Karpas-422 (cell line): ENCODE measurements at regions not wholly inside any gene's neighbourhood (a gene's known extent, or its start where the extent isn't known, plus 50 kb on each side); places are given as distances from the start of the nearest gene placed in this dataset.
"Not testable (repeated sequence)": the region's sequence is repeated elsewhere in the genome, so short reads cannot be mapped to it uniquely, and the experiment has no call there.

Experiments used
- DNase-seq: peaks from one replicate; pipeline ENCODE4 v3.0.0-alpha.2; 2015
- H2AFZ ChIP-seq: fragments of 200-600 bp; sonication (generic); 2 replicates; pipeline ENCODE4 v1.6.1; 2014; ENCODE audit warnings: antibody characterized with exemption, low read length, mixed read lengths
- H3K27ac ChIP-seq: fragments of 200-600 bp; sonication (generic); 2 replicates; pipeline ENCODE4 v1.5.1; 2014; ENCODE audit warnings: mild to moderate bottlenecking, low read length, moderate library complexity
- H3K27me3 ChIP-seq: fragments of 200-600 bp; sonication (generic); 2 replicates; pipeline ENCODE4 v1.6.1; 2014; ENCODE audit warnings: low read length, mixed read lengths
- H3K36me3 ChIP-seq: fragments of 200-600 bp; sonication (generic); 2 replicates; pipeline ENCODE4 v1.6.1; 2014; ENCODE audit warnings: low read length, mixed read lengths; ENCODE audit not compliant: insufficient read depth
- H3K4me1 ChIP-seq: fragments of 200-600 bp; sonication (generic); 2 replicates; pipeline ENCODE4 v1.6.1; 2014; ENCODE audit warnings: mild to moderate bottlenecking, low read length, mixed read lengths
- H3K4me2 ChIP-seq: fragments of 200-600 bp; sonication (generic); 2 replicates; pipeline ENCODE4 v1.6.1; 2014; ENCODE audit warnings: low read length, low read depth, mild to moderate bottlenecking; ENCODE audit not compliant: poor library complexity, severe bottlenecking
- H3K4me3 ChIP-seq: fragments of 200-600 bp; sonication (generic); 2 replicates; pipeline ENCODE4 v1.5.1; 2014; ENCODE audit warnings: mild to moderate bottlenecking, antibody characterized with exemption, low read length, mixed read lengths
- H3K79me2 ChIP-seq: fragments of 200-600 bp; sonication (generic); 2 replicates; pipeline ENCODE4 v1.6.1; 2014; ENCODE audit warnings: mild to moderate bottlenecking, low read length, mixed read lengths
- H3K9ac ChIP-seq: fragments of 200-600 bp; sonication (generic); 2 replicates; pipeline ENCODE4 v1.6.0; 2014; ENCODE audit warnings: low read length
- H3K9me2 ChIP-seq: fragments of 200-600 bp; sonication (generic), shearing (Covaris generic); replicated peaks from 2 replicates; pipeline ENCODE4 v1.6.0; 2014; ENCODE audit warnings: mild to moderate bottlenecking, low read length, moderate library complexity; ENCODE audit not compliant: insufficient read depth
- H3K9me3 ChIP-seq: fragments of 300-700, 200-600 bp; sonication (generic); 2 replicates; pipeline ENCODE4 v1.6.1; 2014; ENCODE audit warnings: low read length, mixed read lengths
- H4K20me1 ChIP-seq: fragments of 200-600 bp; sonication (generic); 2 replicates; pipeline ENCODE4 v1.6.1; 2014; ENCODE audit warnings: mild to moderate bottlenecking, antibody characterized with exemption, low read length, low read depth; ENCODE audit not compliant: insufficient read depth

DNA sequence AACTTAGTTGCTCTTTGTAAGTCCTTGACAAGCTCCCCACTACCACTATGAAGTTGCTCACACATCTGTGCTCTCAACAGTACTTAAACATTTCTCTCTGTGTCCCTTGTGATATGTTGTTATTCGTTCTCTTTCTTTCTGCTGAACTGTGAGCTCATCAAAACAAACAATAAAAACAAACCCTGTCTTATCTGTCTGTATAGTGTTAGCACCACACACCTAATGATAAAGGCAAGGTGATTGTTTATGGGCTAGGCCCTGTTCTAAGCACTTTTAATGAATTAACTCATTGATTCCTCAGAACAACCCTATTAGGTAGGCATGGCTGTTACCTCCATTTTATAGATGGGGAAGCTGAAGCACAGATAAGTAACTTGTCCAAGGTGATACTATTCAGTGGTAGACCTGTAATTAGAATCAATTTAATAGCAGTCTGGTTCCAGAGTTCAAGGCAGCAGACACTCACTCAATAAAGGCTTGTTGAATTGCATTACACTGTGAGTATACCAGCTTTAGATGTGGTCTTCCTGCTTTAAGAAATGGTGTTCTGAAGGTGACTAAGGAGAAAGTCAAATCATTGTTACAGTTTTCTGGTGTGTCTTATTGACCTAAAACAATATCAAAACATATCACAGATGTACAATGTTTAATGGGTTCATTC, 153.6 kb upstream of the ELL2 start:
- H3K36me3 ChIP-seq, result no peaks in the 10 kb centered on the region
- no peak overlapping the region for H3K9ac ChIP-seq
- no peaks in the 10 kb centered on the region for H3K79me2 ChIP-seq
- peak; percentile 14 for DNase-seq
- H3K27me3 ChIP-seq, result no peaks in the 10 kb centered on the region
- H3K4me3 ChIP-seq, result no peak overlapping the region
- H2AFZ ChIP-seq, result no peak overlapping the region
- no peak overlapping the region for H3K4me2 ChIP-seq
- no peaks in the 10 kb centered on the region for H3K9me2 ChIP-seq
- H4K20me1 ChIP-seq, result no peaks in the 10 kb centered on the region
- H3K4me1 ChIP-seq, result no peaks in the 10 kb centered on the region
- no peak overlapping the region for H3K27ac ChIP-seq
- H3K9me3 ChIP-seq, result no peaks in the 10 kb centered on the region

DNA sequence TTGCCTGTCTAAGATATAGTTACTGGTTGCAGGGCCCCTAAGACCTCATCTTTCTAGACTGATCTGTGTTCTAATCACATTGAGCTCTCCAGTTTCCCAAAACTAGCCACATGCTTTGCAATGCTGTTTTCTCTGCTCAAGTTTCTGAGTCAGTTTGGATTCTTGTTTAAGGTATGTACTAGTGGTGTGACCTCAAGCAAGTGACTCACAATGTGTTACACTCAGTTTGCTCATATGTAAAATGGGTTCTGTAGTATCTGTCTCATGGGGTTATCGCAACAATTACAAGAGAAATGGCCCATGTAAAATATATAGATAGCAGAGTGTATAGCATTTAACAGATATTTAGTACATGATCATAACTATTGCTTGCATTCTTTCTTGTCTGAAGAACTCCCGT, 153.1 kb upstream of the ELL2 start:
- H3K4me3 ChIP-seq, result no peak overlapping the region
- H3K4me1 ChIP-seq, result no peaks in the 10 kb centered on the region
- no peaks in the 10 kb centered on the region for H3K79me2 ChIP-seq
- DNase-seq, result no peak
- H3K9me2 ChIP-seq, result no peaks in the 10 kb centered on the region
- H3K9ac ChIP-seq, result no peak overlapping the region
- no peaks in the 10 kb centered on the region for H3K9me3 ChIP-seq
- no peaks in the 10 kb centered on the region for H4K20me1 ChIP-seq
- no peaks in the 10 kb centered on the region for H3K27me3 ChIP-seq
- H2AFZ ChIP-seq, result no peak overlapping the region
- H3K27ac ChIP-seq, result no peak overlapping the region
- H3K4me2 ChIP-seq, result no peak overlapping the region
- no peaks in the 10 kb centered on the region for H3K36me3 ChIP-seq

DNA sequence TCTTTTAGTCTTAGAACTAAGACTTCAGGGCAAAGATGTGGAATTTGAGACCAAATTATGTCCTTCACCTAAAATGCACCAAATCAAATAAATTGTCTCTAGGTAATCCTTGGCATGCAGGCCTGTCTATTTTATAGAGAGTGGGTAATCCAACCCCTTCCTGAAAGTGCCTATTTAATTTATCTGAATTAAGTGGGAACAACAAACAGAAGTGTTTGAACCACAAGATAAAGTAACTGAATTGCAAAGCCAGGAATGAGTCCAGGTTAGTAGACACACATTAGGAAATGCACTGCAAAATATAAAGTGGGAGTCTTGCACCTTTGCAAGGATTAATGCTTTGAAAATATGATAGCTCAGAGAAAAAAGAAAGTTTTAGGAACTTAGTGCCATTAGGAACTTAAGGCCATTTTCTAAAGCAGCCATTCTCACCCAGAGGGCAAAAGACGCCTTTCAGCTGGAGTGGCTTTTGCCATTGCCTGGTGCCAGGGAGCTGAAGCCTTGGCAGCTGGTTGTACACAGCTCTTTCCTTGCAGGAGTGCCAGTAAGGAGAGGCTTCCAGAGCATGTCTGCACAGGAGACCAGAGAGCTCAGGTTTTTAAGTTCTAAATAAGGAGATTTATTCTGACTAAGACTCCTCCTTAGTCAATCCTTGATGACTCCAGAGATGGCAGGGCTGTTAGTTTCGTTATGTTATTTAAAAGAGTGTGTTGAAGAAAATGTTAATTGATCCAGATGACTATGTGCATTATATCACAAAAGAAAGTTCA, 151.7 kb upstream of the ELL2 start:
- Histone ChIP-seq H2AFZ (no peak overlapping the region), H3K9me3 (no peaks in the 10 kb centered on the region), H3K79me2 (no peaks in the 10 kb centered on the region), H3K4me2 (no peak overlapping the region), H3K9me2 (no peaks in the 10 kb centered on the region), H3K27ac (no peak overlapping the region), H3K27me3 (no peaks in the 10 kb centered on the region), H4K20me1 (no peaks in the 10 kb centered on the region), H3K9ac (no peak overlapping the region), H3K4me1 (no peaks in the 10 kb centered on the region), H3K4me3 (no peak overlapping the region), H3K36me3 (no peaks in the 10 kb centered on the region)
- DNase-seq, result no peak

DNA sequence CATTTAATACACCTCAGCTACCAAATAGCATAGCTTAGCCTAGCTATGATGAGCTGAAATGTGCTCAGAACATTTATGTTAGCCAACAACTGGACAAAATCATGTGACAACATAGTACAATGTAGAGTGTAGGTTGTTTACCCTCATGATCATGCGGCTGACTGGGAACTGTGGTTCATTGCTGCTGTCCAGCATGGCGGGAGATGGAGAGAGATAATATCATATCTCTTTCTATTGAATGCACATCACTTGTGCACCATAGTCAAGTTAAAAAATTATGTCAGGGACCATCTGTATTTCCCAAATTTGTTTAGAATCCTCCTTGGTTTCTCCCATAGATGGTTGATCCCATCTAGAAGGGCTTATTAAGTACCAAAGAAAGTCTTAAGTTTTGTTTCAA, 151.1 kb upstream of the ELL2 start:
- H3K36me3 ChIP-seq, result no peaks in the 10 kb centered on the region
- H3K9me2 ChIP-seq, result no peaks in the 10 kb centered on the region
- H3K4me2 ChIP-seq, result no peak overlapping the region
- no peaks in the 10 kb centered on the region for H3K4me1 ChIP-seq
- H3K9me3 ChIP-seq, result no peaks in the 10 kb centered on the region
- no peaks in the 10 kb centered on the region for H4K20me1 ChIP-seq
- no peaks in the 10 kb centered on the region for H3K79me2 ChIP-seq
- no peak overlapping the region for H3K4me3 ChIP-seq
- H3K9ac ChIP-seq, result no peak overlapping the region
- H3K27me3 ChIP-seq, result no peaks in the 10 kb centered on the region
- DNase-seq, result no peak
- H3K27ac ChIP-seq, result no peak overlapping the region
- H2AFZ ChIP-seq, result no peak overlapping the region

DNA sequence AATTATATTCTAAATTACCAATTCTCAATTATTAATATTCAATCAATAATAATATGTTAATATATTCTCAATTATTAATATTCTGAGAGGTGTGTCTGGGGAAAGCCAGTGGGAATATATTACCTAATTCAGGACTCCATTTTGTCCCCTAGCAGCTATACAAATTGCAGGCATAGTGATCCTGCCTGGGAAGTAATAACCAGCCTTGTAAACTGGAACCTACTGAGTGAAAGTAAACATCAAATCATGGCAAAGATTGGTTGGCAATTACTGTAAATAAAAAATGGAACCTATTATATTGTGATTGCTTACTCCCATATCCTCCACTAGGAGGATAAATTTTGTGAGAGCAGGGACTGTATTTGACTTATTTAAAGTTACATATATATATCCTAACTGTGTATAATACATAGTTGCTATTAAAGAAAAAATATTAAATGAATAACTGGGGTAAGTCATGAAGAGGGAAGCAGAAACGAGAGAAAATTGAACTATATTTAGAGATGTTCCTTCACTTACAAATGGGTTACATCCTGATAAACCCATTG, 150.5 kb upstream of the ELL2 start:
- Histone ChIP-seq H3K79me2 (no peaks in the 10 kb centered on the region), H3K36me3 (no peaks in the 10 kb centered on the region), H2AFZ (no peak overlapping the region), H3K9me2 (no peaks in the 10 kb centered on the region), H3K4me2 (no peak overlapping the region), H4K20me1 (no peaks in the 10 kb centered on the region), H3K4me1 (no peaks in the 10 kb centered on the region), H3K27me3 (no peaks in the 10 kb centered on the region), H3K9me3 (no peaks in the 10 kb centered on the region), H3K9ac (no peak overlapping the region), H3K27ac (no peak overlapping the region), H3K4me3 (no peak overlapping the region)
- DNase-seq, result no peak

DNA sequence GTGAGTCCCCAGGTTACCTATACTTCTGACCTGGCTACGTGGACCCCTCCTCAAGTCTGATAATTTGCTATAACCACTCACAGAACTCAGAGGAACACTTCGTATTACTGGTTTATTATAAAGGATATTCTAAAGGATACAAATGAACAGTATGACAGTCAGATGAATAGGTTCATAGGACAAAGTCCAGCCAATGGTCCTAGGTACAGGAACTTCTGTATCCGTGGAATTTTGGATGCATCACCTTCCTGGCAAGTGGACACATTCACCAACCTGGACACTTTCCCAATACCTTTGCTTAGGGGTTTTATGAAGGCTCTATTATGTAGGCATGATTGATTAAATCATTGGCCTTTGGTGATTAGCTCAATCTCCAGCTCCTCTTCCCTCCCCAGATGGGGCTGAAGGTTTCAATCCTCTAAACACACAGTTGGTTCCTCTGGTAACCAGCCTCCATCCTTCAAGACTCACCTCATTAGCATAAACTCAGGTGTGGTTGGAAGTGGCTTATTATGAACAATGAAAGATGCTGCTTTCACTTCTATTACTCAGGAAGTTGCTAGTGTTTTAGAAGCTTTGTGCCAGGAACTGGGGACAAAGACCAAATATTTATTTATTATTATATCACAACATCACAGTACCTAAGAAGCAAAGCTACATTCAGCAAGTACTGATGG, 149.6 kb upstream of the ELL2 start:
- Histone ChIP-seq H3K9me3 (no peaks in the 10 kb centered on the region), H3K4me1 (no peaks in the 10 kb centered on the region), H3K4me2 (no peak overlapping the region), H3K9ac (no peak overlapping the region), H3K79me2 (no peaks in the 10 kb centered on the region), H2AFZ (no peak overlapping the region), H3K27ac (no peak overlapping the region), H4K20me1 (no peaks in the 10 kb centered on the region), H3K36me3 (no peaks in the 10 kb centered on the region), H3K4me3 (no peak overlapping the region), H3K27me3 (no peaks in the 10 kb centered on the region), H3K9me2 (no peaks in the 10 kb centered on the region)
- no peak for DNase-seq

DNA sequence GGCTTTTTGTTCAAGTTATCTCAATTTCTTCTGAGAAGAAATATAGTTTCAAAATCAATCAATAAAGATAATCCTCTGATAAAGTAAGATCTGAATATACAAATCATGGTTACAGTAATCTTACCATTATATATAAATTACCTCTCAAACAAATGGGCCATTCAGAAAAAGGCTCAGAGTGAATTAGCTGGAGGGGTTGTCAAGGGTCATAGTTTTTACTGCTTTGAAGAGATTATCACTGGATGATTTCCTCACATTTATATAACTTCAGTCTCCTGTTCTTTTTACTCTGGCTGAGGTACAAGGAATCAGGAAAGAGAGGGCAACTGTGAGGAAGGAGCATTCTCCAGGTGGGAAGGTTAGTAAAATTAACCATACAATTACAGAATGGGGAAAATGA, 148.6 kb upstream of the ELL2 start:
- no peak for DNase-seq
- Histone ChIP-seq H2AFZ (no peak overlapping the region), H3K27me3 (no peaks in the 10 kb centered on the region), H3K9me2 (no peaks in the 10 kb centered on the region), H3K36me3 (no peaks in the 10 kb centered on the region), H3K4me3 (no peak overlapping the region), H3K4me1 (no peaks in the 10 kb centered on the region), H4K20me1 (no peaks in the 10 kb centered on the region), H3K9ac (no peak overlapping the region), H3K9me3 (no peaks in the 10 kb centered on the region), H3K27ac (no peak overlapping the region), H3K79me2 (no peaks in the 10 kb centered on the region), H3K4me2 (no peak overlapping the region)

DNA sequence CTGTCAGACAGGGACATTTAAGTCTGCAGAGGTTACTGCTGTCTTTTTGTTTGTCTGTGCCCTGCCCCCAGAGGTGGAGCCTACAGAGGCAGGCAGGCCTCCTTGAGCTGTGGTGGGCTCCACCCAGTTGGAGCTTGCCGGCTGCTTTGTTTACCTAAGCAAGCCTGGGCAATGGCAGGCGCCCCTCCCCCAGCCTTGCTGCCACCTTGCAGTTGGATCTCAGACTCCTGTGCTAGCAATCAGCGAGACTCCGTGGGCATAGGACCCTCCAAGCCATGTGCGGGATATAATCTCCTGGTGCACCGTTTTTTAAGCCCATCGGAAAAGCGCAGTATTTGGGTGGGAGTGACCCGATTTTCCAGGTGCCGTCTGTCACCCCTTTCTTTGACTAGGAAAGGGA, 147.0 kb upstream of the ELL2 start:
- not testable (repeated sequence) for H2AFZ ChIP-seq

More for the DNA sequence above, 147.0 kb upstream of the ELL2 start:
- not testable (repeated sequence) for H3K27me3 ChIP-seq, H3K9ac ChIP-seq, H3K79me2 ChIP-seq, H3K36me3 ChIP-seq, H3K4me3 ChIP-seq, H3K27ac ChIP-seq, H3K4me1 ChIP-seq, DNase-seq, H4K20me1 ChIP-seq, H3K9me3 ChIP-seq, H3K4me2 ChIP-seq, H3K9me2 ChIP-seq
